ENCODE measurements at regions not wholly inside any gene's neighbourhood (a gene's known extent, or its start where the extent isn't known, plus 50 kb on each side); places are given as distances from the start of the nearest gene placed in this dataset.
A peak's percentile ranks its signal among the peaks of the same experiment; 100 is the strongest.
"Not testable (repeated sequence)": the region's sequence is repeated elsewhere in the genome, so short reads cannot be mapped to it uniquely, and the experiment has no call there.

DNA sequence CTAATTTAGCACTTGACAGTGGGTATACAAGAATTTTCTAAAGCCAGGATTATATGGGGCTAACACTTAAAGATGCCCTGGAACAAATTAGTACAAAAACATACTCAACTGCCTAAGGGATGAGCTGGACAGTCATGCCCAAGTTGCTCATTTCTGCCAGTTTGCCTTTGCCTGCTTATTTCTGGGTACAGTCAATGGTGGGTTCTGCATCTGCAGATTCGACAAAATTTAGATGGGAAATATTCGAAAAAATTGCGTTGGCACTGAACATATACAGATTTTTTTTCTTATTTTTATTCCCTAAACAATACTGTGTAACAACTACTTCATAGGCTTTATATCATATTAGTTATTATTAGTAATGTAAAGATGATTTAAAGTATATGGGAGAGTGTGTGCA is 591.9 kb downstream of the EPM2A start:
- no peak for DNase-seq

- no peak for DNase-seq
Observed at GRCh38 chr6:145147559-145147958, 587.8 kb downstream of the EPM2A start.

DNA sequence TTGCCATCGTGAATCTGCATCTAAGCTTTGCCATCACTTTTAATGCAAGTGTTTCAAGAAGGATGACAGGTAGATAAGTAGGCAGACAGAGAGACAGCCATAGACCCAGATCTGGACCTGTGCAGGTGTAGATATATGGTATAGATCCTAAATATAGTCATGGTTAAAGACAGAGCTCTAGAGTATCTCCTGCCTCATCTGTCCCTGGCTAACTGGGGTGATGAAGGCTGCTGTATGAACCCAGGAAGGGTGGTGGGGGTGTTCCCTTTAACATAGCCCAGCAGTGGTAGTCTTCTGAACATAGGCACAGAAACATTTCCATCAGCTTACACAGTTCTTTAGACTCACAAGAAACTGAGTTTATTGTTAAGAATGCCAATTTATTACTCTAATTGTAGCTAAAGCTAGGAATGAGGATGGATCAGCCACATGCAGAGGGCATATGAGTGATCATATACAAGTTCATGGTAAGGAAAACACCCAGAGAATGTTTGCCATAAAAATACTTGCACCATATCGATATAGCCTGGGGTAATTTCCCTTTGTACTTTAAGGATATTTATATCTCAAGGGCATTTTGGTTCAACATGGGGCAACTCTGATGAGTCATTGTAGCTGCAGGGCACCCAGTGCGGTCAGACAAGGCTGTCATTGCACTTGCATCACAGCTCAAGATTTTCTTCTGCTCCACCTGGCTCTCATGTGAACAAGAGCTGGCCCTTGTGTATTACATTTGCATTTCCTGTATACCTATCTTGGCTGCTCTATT is 587.2 kb downstream of the EPM2A start:
- peak in 1 of 2 experiments; percentile 9 for DNase-seq

- DNase-seq = no peak
Observed at GRCh38 chr6:145148776-145149175, 586.5 kb downstream of the EPM2A start.

GRCh38 chr6:145151624-145152023 is 583.7 kb downstream of the EPM2A start:
- DNase-seq = peak; percentile 8 to 56

DNA sequence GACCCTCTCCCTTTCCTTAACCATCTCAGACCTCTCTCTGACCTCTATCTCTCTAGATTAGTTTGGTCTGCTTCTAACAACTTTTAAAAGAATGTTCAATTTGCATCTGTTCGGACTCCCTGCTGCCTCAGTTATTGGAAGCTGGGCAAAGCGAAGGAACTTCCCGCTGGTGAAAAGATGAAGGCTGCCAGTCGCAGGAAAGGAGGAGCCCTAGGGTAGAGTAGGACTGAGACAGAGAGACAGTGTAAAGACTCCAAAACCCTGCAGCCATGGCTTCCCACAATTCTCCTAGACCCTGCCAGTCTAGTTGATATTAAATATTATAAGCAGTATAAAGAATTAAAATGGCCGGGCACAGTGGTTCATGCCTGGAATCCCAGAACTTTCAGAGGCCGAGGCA is 581.8 kb downstream of the EPM2A start:
- DNase-seq = no peak

- DNase-seq = no peak
Observed at GRCh38 chr6:145155411-145155810, 579.9 kb downstream of the EPM2A start.

DNA sequence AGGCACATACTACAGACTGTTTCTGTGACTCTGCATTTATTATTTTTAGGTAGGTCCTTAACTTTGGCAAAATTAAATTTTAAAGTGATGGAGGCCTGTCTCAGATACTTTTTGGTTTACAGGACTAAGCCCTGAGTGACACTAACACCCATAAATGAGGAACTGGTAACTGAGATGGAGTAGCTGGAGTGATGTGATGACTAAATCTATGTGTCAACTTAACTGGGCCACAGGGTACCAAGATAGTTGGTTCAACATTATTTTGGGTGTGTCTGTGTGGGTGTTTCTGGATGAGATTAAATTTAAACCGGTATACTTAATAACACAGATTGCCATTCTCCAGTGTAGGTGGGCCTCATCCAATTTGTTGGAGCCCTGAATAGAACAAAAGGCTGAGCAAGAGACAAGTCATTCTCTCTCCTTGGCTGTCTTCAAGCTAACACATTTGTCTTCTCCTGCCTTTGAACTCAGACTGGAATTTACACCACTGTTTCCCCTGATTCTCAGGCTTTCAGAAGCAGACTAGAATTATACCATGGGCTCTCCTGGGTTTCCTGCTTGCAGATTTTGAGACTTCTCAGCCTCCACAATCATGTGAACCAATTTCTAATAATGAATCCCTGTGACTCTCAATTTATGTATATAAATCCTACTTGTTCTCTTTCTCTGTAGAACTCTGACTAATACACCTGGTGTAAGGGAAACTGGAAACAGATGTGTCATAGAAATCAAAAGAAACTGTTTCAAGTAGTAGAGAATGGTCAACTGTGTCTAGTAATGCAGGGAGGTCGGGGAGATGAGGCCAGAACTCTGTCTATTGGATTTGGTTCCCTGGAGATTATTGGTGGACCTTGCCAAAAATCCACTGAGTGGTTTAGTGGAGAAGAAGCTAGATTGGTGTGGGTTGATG is 579.2 kb downstream of the EPM2A start:
- no peak for DNase-seq

DNA sequence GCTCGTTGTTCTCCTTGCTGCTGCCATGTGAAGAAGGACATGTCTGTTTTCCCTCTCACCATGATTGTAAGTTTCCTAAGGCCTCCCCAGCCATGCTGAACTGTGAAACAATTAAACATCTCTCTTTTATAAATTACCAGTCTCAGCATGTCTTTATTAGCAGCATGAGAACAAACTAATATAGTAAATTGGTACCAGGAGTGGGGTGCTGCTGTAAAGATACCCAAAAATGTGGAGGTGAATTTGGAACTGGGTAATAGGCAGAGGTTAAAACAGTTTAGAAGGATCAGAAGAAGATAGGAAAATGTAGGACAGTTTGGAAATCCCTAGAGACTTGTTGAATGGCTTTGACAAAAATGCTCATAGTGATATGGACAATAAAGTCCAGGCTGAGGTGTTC is 576.7 kb downstream of the EPM2A start:
- not testable (repeated sequence) for DNase-seq

GRCh38 chr6:145159921-145160320 is 575.4 kb downstream of the EPM2A start:
- DNase-seq = no peak

DNA sequence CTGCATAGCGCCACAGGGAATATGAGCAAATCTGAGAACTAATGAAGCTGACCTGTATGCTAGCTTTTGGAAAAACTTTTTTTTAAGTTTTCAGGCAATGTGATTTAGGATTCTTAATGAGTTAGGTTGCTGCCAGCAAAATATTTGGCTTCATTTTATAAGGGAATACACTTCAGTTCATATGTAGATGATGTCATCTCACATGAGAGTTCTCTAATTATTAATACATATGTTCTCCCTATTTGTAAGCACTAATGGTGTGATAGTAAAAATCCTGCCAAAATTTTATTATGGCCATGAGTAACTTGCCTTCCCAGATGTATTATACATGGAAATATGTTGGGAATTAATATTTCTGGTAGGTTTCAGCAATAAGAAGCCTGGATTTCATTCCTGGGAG is 573.8 kb downstream of the EPM2A start:
- no peak for DNase-seq

- no peak for DNase-seq
Observed at GRCh38 chr6:145169726-145170224, 565.5 kb downstream of the EPM2A start.

GRCh38 chr6:145175470-145175869 is 559.9 kb downstream of the EPM2A start:
- DNase-seq = no peak

GRCh38 chr6:145178391-145178790 is 556.9 kb downstream of the EPM2A start:
- DNase-seq = no peak

DNA sequence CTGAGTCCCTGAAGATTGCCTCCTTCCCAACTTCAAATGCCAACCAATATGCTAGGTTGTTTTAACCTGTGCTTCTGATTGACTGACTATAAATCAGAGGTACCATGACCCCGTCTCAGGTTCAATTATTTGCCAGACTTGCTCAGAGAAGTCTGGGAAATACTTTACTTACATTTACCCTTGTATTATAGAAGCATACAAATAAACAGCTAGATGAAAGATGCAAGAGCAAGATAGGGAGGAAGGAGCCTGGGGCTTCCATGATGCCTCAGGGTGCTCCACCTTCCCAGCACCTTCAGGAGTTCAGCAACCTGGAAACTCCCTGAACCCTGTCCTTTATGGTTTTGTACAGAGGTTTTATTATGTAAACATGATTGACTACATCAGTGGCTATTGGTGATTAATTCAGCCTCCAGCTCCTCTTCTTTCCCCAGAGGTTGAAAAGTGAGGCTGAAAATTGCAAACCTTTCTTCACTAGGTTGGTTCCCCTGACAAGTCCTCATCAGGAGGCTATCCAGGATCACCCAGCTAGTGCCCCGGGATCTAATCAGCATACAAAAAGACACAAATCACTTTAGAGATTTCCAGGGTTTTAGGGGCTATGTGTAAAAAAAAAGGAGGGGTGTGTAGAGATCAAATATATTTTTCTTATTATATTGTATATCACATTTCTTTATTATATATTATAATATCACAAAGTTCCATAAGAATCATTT is 547.7 kb downstream of the EPM2A start:
- no peak for DNase-seq

GRCh38 chr6:145189836-145190235 is 545.5 kb downstream of the EPM2A start:
- DNase-seq = peak; percentile 87 to 95

GRCh38 chr6:145194389-145194788 is 540.9 kb downstream of the EPM2A start:
- DNase-seq = no peak

- DNase-seq = no peak
Observed at GRCh38 chr6:145199961-145200360, 535.4 kb downstream of the EPM2A start.

DNA sequence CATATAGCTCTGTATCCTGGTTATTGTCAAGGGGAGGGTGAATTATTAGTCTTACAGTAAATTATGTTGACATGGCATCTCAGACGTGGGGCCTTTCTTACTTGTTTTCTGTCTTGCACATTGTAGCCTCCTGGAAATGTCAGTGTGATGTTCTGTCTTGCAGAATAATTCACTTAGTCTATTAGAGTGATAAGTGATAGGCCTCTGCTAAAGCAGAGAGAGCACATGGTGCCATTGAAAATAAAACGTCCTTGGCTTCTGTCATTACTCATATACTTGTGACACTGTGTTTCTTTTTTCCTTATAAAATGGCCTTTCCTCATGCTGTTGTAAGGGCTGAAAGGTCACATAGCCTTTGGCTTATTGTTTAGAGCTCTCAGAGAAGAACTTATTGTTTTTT is 531.0 kb downstream of the EPM2A start:
- DNase-seq = no peak

DNA sequence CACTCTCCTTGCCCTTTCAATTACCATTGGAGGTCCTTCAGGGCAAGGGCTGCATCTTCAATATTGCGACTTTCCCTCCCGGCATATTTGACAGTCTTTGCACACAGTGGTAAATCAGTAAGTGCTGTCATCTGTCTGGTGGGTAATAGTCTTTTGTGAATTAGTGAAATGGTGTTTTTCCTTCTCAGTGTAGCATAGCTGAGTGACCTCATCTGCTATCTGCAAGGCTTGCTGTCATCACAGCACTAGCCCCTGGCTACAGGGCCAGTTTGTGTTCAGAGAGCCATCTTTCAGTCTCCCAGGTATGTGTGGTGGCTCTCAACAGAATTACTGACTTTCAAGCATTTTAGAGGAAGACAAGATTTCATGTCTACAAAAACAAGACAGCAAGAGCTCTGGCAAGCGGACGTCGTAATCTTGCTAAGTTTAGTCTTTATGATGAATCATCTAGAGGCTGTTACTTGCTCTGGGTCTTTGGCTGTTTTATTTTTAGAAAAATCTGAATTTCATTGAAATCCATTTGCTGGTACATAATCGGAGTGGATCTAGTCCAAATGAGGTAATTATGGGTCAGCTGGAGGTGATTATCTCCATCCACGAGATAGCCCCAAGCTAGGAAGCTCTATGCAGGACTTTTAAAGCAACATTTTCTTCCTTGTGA is 528.9 kb downstream of the EPM2A start:
- DNase-seq = no peak

DNA sequence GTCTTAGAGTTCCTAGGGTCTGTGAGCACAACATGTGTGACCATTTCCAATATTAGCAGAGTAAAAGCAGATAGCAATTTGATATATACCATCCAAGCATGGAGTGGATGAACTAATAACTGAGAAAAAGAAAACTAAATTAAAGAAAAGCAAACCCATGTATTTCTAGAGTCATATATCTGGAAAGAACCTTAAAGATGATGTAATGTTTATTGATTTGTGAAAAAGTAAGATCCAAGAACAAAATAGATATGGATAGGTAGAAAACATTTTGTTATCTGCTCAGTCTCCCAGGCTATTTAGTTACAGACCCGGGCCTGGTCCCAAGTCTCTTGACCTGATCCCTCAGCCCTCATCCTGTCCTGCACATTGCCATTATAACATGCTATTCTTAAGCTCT is 526.8 kb downstream of the EPM2A start:
- no peak for DNase-seq

DNA sequence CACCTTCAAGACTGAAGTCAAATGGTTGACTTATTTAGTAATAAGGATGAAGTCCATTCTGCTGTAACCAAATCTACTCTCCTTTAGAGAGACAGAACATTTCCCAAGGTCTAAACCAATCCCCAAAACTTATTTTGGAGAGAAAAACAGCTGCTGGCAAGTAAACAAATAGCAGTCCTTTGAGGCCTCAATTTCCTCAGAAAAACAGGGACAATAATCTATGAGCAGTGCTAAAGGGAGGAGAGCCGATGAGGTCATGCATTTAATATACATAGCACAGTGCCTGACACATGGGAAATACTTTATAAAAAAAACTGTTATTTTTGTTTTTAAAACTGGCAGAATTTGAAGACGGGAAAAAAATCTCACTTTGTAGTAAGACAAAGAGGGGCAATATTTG is 526.0 kb downstream of the EPM2A start:
- DNase-seq = no peak

DNA sequence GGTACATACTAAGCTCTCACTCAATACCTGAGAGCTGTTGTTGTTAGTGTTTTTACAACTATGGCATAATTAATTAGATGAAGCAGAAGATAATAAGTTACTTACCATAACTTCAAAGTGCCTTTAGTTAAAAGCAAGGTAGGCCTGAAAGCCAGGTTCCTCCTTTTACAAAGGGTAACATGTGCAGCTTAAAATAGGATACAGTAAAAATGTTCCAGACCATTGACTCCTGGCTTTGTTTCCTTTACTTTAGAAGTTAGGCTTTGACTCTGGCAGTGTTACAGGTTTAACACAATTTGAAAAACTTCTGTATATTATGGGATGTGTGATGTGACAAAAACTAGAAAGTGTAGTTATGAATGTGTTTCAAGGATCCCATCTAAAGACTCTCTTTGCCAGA is 522.5 kb downstream of the EPM2A start:
- DNase-seq = no peak
